ENCODE measurements at regions not wholly inside any gene's neighbourhood (a gene's known extent, or its start where the extent isn't known, plus 50 kb on each side); places are given as distances from the start of the nearest gene placed in this dataset.
"Not testable (repeated sequence)": the region's sequence is repeated elsewhere in the genome, so short reads cannot be mapped to it uniquely, and the experiment has no call there.

- DNase-seq (ENCODE audit: low spot score) = no peak
Measured at GRCh38 chr15:99455789-99456160, 110.0 kb upstream of the MEF2A start.

GRCh38 chr15:99464137-99464536, 101.6 kb upstream of the MEF2A start:
- no peak for DNase-seq (ENCODE audit: low spot score)

GRCh38 chr15:99466701-99467337, 99.0 kb upstream of the MEF2A start:
- no peak for DNase-seq (ENCODE audit: low spot score)

- DNase-seq (ENCODE audit: low spot score) = no peak
Measured at GRCh38 chr15:99467338-99467720, 98.5 kb upstream of the MEF2A start.

GRCh38 chr15:99467853-99468464, 97.8 kb upstream of the MEF2A start:
- no peak for DNase-seq (ENCODE audit: low spot score)

- DNase-seq (ENCODE audit: low spot score) = not testable (repeated sequence)
Measured at GRCh38 chr15:99470204-99470603, 95.6 kb upstream of the MEF2A start.

- DNase-seq (ENCODE audit: low spot score) = no peak
Measured at GRCh38 chr15:99472416-99473145, 93.2 kb upstream of the MEF2A start.

GRCh38 chr15:99473981-99474906, 91.5 kb upstream of the MEF2A start:
- no peak for DNase-seq (ENCODE audit: low spot score)

- no peak for DNase-seq (ENCODE audit: low spot score)
Measured at GRCh38 chr15:99474909-99475753, 90.7 kb upstream of the MEF2A start.

GRCh38 chr15:99475754-99476412, 89.9 kb upstream of the MEF2A start:
- no peak for DNase-seq (ENCODE audit: low spot score)

GRCh38 chr15:99476413-99477222, 89.2 kb upstream of the MEF2A start:
- peak; percentile 52 for DNase-seq (ENCODE audit: low spot score)

GRCh38 chr15:99477791-99478471, 87.9 kb upstream of the MEF2A start:
- no peak for DNase-seq (ENCODE audit: low spot score)

GRCh38 chr15:99478977-99479376, 86.8 kb upstream of the MEF2A start:
- no peak for DNase-seq (ENCODE audit: low spot score)

GRCh38 chr15:99480016-99480810, 85.6 kb upstream of the MEF2A start:
- DNase-seq (ENCODE audit: low spot score) = no peak

GRCh38 chr15:99481113-99481950, 84.5 kb upstream of the MEF2A start:
- DNase-seq (ENCODE audit: low spot score) = no peak

GRCh38 chr15:99481951-99482230, 83.9 kb upstream of the MEF2A start:
- DNase-seq (ENCODE audit: low spot score) = no peak

GRCh38 chr15:99482993-99483392, 82.8 kb upstream of the MEF2A start:
- DNase-seq (ENCODE audit: low spot score) = no peak

Measured in kidney capillary endothelial cell (primary cell).